Body of pancreas (tissue), 4 donors: ENCODE measurements at regions not wholly inside any gene's neighbourhood (a gene's known extent, or its start where the extent isn't known, plus 50 kb on each side); places are given as distances from the start of the nearest gene placed in this dataset.

Experiments
- ATAC-seq: fragments of 150-250 bp; one replicate; pipeline ENCODE4 v1.9.1; 2016
- DNase-seq, 4 donors: peaks; one replicate each; pipeline ENCODE4 v3.0.0-alpha.2; 2019
- H3K27ac ChIP-seq, 4 donors: fragments of 200-600 bp; sonication (generic); 1 replicate in 3 of 4; 2 replicates in 1 of 4; pipeline versions ENCODE4 v1.5.1 to v1.6.1; 2016 to 2019; ENCODE audit warnings: mild to moderate bottlenecking in 1 of 4, mixed read lengths in 1 of 4, moderate library complexity in 1 of 4
- H3K27me3 ChIP-seq, 2 donors: fragments of 200-600 bp; sonication (generic); one replicate each; pipeline ENCODE4 v1.6.0; 2016; ENCODE audit warnings: mild to moderate bottlenecking in 1 of 2
- H3K36me3 ChIP-seq, 2 donors: fragments of 200-600 bp; sonication (generic); replicated peaks in 1 of 2; 2 replicates each; pipeline ENCODE4 v1.5.1; 2016; ENCODE audit warnings: low read depth in 2 of 2; ENCODE audit not compliant: insufficient read depth in 1 of 2
- H3K4me1 ChIP-seq: fragments of 200-600 bp; sonication (generic); one replicate; pipeline ENCODE4 v1.6.0; 2016
- H3K4me3 ChIP-seq, 2 donors: fragments of 200-600 bp; sonication (generic); 1 replicate in 1 of 2; 2 replicates in 1 of 2; pipeline ENCODE4 v1.5.1; 2016 to 2019
- H3K9me3 ChIP-seq, 3 donors: fragments of 200-600 bp; sonication (generic); 1 replicate in 2 of 3; 2 replicates in 1 of 3; pipeline ENCODE4 v1.5.1; 2016
- CTCF ChIP-seq, 7 experiments: fragments of 450-650 bp in 4 of 7; fragments of 200-600 bp in 3 of 7; sonication (generic) in 3 of 7; IDR thresholded peaks; one replicate each; pipeline ENCODE4 v1.5.1; 2016 to 2019; ENCODE audit warnings: antibody characterized with exemption in 7 of 7
- POLR2A ChIP-seq, 3 donors: fragments of 450-650 bp; IDR thresholded peaks; one replicate each; pipeline ENCODE4 v1.6.1; 2016; ENCODE audit warnings: antibody characterized with exemption in 3 of 3, mild to moderate bottlenecking in 2 of 3
- WGBS, 2 donors: methylation state at CpG; one replicate each; pipeline ENCODE4 v1.1.5; 2017; 5-methylcytosine and 5-hydroxymethylcytosine counted together
- intact Hi-C: fragments of 100-400 bp; cut with DNase I; formaldehyde crosslinking; loops from one replicate; pipeline ENCODE4 v1.15.1; 2023

GRCh38 chr5:106522296-106522695 is 1148.4 kb downstream of the EFNA5 start:
- no peaks in the 10 kb centered on the region for H3K36me3 ChIP-seq
- no peaks in the 10 kb centered on the region for H3K4me1 ChIP-seq
- no peaks in the 10 kb centered on the region for H3K9me3 ChIP-seq
- intact Hi-C loops: no loop called here
- no peaks in the 10 kb centered on the region for H3K27me3 ChIP-seq
- WGBS, 2 donors: 57 to 77% methylated on average over 6 of the region's 6 CpGs
- DNase-seq (no peak), ATAC-seq (no peak)
- TF ChIP-seq CTCF (IDR thresholded peaks at IDR 0.05): no peak
- TF ChIP-seq POLR2A (IDR thresholded peaks at IDR 0.05): no peak
- H3K27ac ChIP-seq: no peak overlapping the region
- no peak overlapping the region for H3K4me3 ChIP-seq

- Histone ChIP-seq H3K4me3 (no peak overlapping the region), H3K27me3 (no peaks in the 10 kb centered on the region), H3K27ac (no peak overlapping the region), H3K9me3 (no peaks in the 10 kb centered on the region), H3K36me3 (no peaks in the 10 kb centered on the region), H3K4me1 (no peaks in the 10 kb centered on the region)
- WGBS, 2 donors: 24 to 37% methylated on average over 2 of the region's 2 CpGs
- DNase-seq: no peak
- intact Hi-C loops: no loop called here
- TF ChIP-seq CTCF (IDR thresholded peaks at IDR 0.05): no peak
- TF ChIP-seq POLR2A (IDR thresholded peaks at IDR 0.05): no peak
- no peak for ATAC-seq
These were observed 1149.0 kb downstream of the EFNA5 start for GRCh38 chr5:106521701-106522100.

DNA sequence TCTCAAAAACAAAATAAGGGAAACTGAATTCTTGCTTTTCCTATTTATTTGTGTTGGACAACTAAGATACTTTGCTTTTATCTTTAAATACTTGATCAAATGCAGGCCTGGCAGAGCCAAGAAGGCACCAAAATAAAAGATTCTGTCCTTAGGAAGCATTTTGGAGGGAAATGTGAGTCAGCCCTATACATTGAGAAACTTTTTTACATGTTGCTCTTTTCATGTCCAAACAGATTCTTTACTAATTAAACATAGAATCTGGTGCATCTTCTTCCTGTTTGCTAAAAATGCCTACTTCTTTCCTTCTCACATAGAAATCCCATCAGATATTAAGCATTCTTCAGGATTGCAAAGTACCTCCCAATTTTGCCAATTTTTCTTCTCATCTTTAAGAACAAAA is 1160.4 kb downstream of the EFNA5 start:
- TF ChIP-seq POLR2A (IDR thresholded peaks at IDR 0.05) (no peak), CTCF (IDR thresholded peaks at IDR 0.05) (no peak)
- Histone ChIP-seq H3K27ac (no peak overlapping the region), H3K27me3 (no peaks in the 10 kb centered on the region), H3K9me3 (no peaks in the 10 kb centered on the region), H3K36me3 (no peaks in the 10 kb centered on the region), H3K4me3 (no peak overlapping the region), H3K4me1 (no peaks in the 10 kb centered on the region)
- no peak for ATAC-seq
- intact Hi-C loops: no loop called here
- DNase-seq: no peak

DNA sequence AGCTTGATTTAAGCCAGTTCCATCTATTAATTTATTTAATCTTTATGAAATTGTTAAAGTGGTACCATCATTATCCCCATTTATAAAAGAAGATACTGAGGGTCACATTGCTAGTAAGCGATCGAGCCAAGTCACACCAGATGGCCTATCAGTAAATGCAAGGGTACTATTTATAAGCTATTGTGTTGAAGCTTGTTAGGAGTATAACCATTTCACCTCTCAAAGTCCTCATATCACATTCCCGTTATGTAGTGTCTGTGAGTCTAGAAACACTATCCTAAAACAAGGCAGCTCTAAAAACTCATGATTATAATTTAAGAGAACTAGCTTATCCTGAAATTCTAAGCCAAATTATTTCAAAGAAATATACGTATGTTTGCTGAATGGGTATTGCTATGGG is 1161.8 kb downstream of the EFNA5 start:
- DNase-seq (no peak), ATAC-seq (no peak)
- Histone ChIP-seq H3K4me1 (no peaks in the 10 kb centered on the region), H3K27me3 (no peaks in the 10 kb centered on the region), H3K9me3 (no peaks in the 10 kb centered on the region), H3K27ac (no peak overlapping the region), H3K36me3 (no peaks in the 10 kb centered on the region), H3K4me3 (no peak overlapping the region)
- intact Hi-C loops: no loop called here
- TF ChIP-seq POLR2A (IDR thresholded peaks at IDR 0.05): no peak
- no peak for TF ChIP-seq CTCF (IDR thresholded peaks at IDR 0.05)
- 74 to 81% methylated on average over 4 of the region's 4 CpGs for WGBS, 2 donors

GRCh38 chr5:106493910-106494309 is 1176.8 kb downstream of the EFNA5 start:
- no peak for DNase-seq
- no peaks in the 10 kb centered on the region for H3K9me3 ChIP-seq
- TF ChIP-seq CTCF (IDR thresholded peaks at IDR 0.05) (no peak), POLR2A (IDR thresholded peaks at IDR 0.05) (no peak)
- WGBS, 2 donors: 93 to 100% methylated on average over 2 of the region's 2 CpGs
- H3K27ac ChIP-seq: no peak overlapping the region
- no peak overlapping the region for H3K4me3 ChIP-seq
- ATAC-seq: no peak
- intact Hi-C loops: no loop called here
- no peaks in the 10 kb centered on the region for H3K4me1 ChIP-seq
- H3K27me3 ChIP-seq: no peaks in the 10 kb centered on the region
- H3K36me3 ChIP-seq: no peaks in the 10 kb centered on the region
